GM18907 (cell line): ENCODE measurements at regions not wholly inside any gene's neighbourhood (a gene's known extent, or its start where the extent isn't known, plus 50 kb on each side); places are given as distances from the start of the nearest gene placed in this dataset.

Experiments used
- ATAC-seq: cut with Tn5 transposase; IDR thresholded peaks from one replicate; pipeline ENCODE4 v1.9.1; 2021; ENCODE audit warnings: mild to moderate bottlenecking, moderate library complexity; ENCODE audit not compliant: unreplicated experiment

DNA sequence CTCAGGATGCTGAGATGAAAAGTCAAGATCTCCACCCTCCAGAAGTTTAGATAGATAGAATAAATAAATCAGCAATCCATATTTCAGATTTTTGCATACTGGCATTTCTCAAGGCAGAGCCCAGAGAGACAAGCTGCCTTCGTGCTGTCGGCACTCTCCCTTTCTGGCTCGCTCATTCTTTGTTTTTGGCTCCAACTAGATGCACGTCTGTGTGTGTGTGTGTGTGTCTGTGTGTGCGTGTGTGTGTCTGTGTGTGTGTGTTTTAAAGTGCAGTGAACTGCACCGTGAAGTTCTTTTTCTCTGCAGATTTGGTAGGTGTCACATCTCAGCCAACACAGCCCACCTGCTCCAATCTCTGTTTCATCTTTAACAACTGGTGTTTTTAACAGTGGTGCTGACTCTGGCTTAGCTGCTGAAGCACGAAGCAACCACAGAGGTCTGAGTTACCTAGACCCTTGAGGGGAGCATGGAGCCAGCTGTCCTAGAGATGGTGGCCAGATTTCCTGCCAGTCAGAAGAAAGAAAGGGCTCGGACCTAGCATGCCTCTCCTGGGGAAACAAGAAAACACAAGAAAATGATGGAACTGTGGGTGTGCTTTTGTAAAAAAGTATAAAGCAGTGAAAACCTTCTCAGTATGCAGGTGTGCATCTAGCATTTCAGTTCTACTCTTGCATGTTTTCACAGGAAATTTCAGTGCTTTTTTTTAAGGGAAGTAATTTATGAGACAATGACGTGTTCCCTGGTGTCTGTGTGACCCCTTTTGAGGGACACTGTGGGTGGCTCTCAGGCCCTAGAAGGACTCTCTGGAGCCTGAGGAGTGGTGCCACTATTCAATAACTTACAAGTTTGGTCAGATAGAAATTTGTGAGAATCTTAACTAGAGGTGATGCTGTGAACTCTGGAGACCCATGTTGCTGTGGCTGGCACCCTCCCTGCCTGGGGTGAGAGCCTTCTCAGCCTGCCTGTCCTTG is 364.3 kb downstream of the RNF144A start:
- no peak for ATAC-seq

DNA sequence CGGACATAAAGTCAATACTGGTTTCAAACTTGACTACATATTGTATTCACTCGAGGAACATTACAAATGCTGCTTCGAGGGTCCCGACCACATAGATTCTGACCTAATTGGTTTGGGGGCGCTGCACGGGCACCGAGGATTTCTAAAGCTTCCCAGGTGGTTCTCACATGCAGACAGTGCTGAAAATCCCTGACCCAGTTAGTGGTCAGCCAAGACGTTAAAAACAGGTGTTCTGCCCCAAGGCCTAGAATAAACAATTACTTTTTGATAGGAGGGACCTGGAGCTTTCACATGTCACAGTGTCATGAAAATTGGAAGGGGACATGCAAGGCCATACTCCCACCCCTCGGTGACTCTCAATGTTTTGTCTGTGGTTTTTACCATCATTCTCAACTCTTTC is 368.9 kb downstream of the RNF144A start:
- no peak for ATAC-seq

DNA sequence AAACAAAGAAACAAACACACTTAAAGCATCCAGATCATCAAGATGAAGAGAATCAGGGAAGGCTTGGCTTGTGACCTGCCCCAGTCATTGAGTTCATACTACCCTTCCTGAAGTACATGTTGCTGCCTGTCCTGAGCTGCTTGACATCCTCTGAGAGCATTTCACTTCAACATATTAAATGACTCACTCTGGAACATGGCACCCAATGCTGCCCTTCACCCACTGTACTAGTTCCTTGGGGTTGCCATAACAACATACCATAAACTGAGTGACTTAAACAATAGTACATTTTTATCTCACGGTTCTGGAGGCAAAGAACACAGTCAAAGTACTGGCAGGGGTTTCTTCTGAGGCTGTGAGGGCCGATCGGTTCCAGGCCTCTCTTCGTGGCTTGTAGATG is 371.3 kb downstream of the RNF144A start:
- no peak for ATAC-seq

DNA sequence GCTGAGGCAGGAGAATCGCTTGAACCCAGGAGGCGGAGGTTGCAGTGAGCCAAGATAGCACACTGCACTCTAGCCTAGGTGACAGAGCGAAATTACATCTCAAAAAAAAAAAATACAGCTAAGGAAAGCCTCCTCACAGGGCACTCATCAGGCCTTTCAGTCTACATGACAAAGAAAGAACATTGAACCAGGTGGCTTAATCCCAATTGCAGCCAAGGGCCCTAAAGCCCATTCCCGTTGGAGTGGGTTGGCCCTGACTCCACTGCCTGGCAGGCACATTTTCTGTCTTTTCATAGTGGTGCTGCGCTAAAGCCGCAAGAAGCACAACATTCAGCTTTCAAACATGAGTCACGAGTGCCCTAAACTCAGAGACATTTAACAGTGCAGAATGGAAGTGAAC is 372.5 kb downstream of the RNF144A start:
- no peak for ATAC-seq

DNA sequence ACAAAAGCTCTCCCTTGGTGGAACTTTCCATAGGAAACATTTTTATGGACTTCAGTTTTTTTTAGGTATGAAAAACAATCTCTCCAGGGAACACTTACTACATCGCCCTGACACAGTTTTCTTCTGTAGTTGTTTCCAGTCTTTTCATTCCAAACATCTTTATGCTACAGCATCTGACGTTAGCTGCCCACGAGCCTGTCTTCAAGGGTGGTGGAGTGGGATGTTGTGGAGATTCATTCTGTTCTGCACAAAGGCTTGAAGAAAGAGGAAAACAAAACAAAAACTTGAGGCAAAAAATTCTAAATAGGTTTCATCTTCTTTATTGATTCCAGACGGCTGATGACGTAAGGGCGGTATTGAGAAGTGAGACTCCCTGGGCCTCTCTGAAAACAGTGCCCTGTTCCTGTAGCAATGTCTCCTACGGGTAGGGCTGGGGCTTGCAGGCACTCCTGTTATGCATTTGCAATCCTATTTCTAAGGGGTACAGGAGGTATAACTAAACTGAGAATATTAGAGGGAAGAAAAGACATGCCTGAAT is 375.0 kb downstream of the RNF144A start:
- ATAC-seq, result no peak

DNA sequence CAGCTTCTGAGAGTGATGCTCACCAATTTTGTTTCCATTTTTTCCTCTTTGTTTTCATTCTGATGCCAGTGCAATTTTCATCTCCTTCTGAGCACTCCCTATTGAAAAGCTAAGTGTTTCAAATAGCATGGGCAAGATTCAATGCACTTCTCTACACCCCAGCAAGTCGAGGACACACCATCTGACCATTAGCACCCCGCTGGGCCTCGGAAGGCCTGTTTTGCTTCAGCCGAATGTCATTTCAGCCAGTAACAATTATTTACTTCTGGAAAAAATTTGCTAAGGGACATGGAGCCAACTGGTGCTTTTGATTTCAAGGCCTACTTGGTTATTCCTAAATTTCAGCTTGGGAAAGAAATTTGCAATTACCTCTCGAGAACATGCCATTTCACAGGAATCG is 392.4 kb downstream of the RNF144A start:
- no peak for ATAC-seq

DNA sequence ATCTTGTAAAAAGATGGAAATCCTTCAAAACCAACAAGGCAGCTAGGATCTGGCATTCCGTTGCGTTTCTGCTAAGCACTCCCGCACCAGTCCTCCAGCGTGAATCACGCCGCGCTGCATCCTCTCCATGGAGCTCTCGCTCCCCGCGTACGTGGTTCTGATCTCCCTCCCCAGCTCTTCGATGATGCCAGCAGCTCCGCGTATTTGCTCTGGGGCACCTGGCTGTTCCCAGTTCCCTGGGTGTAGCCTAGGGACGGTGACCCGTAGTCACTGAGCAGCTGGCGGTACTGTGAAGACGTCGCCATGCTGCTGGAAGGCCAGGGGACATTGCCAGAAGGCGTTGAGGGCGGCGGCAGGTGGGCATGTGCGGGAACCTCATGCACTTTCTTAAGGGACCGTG is 407.5 kb downstream of the RNF144A start:
- ATAC-seq, result no peak

DNA sequence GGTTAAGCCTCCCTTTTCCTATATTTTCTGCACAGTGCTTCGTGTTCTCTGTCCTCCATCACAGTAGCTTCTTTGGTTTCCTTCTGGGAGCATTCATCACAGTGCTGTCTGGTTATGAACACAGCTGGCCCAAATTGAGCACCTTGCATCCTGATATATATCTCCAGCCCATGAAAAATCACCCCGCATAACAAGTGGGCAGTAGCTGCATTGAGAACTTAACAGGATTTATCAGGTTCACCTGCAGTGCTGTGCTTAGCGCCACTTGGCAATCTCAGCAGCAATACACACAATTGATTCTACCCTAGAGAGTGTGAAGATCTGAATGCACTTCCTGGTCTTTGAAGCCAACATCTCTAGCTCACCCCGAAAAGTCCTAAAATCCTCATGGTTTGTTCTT is 408.0 kb downstream of the RNF144A start:
- ATAC-seq, result no peak

DNA sequence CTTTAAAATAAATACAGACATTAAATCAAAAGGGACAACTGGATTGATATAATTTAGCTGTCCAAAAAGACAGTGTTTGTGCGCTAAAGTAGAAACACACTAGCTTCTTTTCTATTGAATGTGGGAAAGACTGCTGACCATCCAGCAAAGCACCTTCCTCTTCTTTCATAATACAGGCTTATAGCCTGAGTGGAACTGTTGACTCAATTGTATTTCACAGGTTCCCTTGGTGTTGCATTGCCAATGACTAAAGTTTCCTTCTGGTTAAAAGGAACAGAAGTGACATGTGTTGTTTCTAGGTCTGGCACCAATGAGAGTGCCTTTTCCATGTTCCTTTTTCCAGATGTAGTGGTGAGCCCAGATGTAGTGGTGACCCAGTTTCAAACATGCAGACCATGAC is 412.3 kb downstream of the RNF144A start:
- ATAC-seq, result no peak

DNA sequence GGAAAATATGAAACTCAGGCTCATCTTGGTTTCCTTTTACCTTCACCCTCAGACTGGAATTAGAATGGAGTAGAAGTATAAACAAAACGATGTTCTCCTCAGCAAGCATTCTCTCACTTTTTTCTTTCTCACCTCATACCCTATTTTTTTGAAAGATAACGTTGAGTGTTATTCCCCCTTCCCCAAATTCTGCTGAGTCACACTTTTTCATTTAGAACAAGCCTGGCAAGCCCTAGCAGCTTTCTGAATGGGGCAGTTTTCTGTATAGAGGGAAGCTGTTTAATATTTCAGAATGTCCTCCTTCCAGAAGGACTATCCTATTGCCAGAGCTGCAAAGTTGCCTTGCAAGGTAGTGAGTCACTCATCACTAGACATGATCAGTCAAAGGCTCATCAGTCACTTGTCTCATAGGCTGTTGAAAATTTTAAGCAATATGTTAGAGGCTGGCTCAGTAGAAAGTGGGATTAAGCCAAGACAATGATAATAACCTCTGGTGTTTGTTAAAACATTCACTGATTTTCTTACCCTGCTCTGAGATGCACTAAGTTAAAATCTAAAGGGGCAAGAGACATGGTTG is 416.1 kb downstream of the RNF144A start:
- ATAC-seq, result no peak

DNA sequence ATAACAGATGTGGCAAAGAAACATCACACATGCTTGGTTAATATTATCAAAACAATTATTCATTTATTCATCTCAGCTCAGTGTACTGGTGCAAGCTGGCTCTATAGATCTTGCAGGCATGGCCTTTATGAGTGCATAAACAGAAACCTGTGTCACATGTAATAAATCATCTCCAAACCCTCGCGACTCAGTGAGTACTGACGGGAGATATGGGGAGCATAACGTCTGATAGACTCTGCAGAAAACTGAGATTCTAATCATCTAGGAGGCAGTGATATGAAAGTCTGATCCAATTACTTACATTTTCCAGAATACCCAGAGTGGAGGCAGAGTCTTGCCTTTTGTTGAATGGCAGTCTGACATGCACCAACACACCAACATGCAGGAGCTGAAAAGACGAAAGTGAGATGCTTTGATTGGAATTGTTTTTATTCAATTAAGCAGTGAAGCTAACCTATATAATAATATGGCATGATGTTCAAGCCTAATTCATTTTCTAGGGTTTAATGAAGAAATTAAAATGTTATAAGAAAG is 416.8 kb downstream of the RNF144A start:
- no peak for ATAC-seq

DNA sequence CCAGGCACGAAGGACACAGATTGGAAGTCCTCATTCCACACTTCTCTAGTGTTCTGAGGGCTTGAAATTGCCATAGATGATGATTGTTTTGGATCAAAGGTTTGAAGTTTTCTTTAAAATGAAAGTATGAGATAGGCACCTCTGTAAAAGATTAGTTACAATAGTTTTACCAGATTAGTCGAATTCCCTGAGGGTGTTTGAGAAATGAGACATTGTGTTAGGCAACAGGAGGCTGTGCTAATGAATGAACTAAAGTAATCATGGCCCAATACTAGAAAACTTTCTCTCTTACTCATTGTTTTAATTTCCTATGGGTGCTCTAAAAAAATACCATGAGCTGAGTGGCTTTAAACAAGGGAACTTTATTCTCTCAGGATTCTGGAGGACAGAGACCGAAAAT is 421.7 kb downstream of the RNF144A start:
- ATAC-seq, result no peak

DNA sequence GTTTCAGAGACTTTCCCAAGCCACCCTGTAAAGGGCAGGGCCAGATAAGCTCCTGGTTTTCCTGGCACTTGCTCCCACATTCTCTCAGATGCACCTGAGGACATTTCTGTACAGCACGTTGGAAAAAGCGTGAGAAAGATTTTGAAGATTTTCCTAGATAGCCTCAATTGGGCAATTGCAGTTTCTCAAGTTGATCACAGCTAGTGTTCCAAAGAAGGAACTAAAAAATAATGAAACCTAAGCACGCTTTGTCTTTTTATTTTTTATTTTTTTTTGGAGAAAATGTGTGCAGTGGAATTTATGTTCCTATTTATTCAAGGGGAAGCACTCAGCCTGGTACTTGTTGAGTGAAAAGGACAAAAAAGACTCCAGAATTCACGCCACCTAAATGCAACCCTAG is 429.1 kb downstream of the RNF144A start:
- no peak for ATAC-seq

DNA sequence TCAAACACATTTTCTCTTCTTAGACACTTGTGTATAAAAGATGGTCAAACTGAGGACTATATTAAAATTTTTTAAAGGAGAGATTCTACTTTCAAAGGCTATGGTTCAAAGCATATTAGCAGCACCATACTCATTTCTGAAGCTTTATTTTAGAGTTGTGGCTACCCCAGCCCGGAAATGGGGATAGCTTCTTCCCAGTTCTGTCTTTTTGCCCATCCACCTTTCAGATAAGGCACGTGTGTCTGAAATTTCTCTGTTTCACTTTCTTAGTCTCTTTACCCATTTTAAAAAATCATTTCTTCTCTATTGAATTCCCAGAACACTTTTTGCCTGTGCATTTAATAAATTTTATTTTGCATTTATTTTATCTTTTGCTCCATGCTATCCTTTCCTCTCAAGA is 431.5 kb downstream of the RNF144A start:
- ATAC-seq, result no peak

DNA sequence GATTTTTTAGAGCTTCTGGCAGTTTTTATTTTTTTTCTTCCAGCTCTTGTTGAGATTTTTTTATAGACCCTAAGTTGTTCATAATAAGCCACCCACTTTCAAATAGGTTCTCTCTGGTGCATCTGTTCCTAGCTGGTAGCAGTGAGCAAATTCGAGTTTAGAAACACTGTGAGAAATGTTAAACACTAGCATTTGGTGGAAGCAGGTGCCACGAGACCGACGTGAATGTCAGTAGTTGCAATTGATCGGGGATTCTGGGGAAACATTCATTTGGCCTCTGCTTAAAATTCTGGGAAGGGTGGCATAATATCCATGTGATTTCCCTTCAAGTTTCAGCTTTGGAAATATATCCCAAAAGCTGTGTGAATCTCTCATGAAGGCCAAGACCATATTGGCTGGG is 435.0 kb downstream of the RNF144A start:
- ATAC-seq, result no peak

DNA sequence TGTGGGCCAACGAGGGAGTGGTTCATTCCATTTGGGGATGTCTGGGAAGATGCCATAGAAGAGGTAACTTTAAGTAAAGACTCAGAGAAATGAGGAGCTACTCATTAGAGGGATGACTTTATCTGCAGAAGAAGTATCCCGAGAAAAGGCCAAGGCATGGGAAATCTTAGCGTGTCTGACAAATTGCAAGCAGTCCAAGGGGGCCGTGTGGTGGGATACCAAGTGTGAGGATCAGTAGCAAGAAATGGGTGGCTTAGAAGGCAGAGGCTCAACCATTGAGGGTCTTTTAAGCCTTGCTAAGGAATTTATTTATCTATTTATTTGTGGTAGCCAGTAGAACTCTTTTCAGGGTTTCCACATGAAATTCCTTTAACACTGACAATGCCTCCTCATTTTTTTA is 436.4 kb downstream of the RNF144A start:
- no peak for ATAC-seq

DNA sequence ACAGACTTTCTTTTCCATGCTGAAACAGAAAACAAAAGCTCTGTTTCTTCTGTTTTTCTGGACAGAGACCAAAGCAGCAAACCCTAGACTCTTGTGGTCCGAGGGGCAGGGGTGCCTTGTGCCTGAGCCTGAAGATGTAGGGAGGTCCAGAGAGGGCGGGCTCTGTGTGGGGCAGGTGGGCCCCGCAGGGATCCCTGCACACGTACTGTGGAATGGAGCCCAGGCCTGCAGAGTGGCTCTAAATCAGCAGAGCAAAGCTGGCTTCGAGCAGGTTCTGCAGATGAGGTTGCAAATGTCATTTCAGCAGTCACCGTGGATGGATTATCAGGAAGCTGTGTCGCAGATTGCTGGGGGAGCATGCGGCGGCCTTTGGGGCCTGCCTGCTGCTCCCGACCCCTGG is 438.6 kb downstream of the RNF144A start:
- ATAC-seq, result no peak

DNA sequence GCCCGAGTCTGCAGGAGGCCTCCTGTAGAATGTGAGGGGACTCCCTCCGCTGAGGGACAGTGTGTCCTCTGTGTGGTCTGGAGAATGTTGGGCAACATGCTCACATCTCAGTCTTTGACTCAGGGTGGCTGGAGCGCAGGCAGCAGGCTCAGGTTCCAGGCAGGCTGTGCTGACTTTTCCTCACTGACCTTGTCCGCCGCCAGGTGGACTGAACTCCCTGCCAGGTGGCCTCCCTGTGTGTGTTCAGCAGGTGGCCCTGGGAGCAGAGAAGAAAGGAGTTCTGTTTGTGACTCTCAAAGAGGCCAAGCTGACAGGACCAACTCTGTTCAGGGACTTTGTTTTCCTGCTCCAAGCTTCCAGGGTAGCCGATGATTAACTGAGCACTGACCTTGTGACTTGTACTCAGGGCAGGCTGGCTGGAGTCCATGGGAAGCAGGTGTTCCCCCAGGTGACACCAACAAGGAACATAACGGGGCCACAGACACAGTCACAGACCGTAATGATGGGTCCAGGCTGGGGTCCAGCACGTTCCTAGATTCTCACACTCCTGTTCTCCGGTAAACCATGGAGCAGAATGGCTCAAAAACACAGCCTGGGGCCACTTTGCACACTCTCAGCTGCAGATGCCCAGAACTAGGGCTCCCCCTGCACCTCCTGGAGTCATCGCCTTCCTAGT is 439.8 kb downstream of the RNF144A start:
- ATAC-seq, result no peak

DNA sequence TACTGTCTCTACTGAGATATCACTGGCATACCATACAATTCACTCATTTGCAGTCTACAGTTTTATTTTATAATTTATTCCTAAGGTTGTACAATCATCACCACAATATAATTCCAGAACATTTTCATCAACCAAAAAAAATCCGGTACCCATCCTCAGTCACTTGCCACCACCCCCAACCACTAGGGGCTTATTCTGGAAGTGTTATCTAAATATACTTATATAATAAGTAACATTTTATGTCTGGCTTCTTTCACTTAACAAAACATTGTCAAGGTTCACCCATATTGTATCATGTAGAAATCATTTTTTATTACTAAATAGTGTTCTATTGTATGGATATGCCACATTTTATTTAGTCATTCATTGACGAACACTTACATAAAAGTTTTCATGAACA is 440.8 kb downstream of the RNF144A start:
- ATAC-seq, result no peak

DNA sequence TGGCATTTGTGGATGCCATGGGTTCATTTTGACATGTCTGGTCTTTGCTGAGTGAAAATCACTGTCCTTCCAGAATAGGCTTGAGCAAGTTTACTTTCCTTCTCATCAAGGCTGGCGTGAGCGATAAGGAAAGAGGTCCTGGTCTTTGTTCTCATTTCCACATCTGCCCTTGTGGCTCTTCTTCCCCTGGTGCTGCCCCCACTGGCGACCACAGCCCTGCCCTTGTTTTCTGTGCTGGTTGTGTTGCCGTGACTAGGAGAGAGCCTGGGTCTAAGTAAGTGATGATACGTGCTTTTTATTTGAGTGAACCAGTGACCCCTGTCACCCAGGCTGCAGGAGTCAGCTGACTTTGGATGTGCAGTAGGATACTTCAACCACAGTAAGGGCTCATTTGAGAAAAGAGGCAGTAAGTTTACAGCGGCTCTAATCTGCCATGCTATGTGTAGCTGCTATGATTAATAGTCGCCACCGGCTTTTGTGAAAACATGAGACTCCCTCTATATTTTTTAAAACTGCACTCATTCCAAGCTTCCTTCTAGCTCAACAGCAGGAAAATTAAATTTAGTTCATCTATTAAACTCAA is 441.7 kb downstream of the RNF144A start:
- no peak for ATAC-seq

DNA sequence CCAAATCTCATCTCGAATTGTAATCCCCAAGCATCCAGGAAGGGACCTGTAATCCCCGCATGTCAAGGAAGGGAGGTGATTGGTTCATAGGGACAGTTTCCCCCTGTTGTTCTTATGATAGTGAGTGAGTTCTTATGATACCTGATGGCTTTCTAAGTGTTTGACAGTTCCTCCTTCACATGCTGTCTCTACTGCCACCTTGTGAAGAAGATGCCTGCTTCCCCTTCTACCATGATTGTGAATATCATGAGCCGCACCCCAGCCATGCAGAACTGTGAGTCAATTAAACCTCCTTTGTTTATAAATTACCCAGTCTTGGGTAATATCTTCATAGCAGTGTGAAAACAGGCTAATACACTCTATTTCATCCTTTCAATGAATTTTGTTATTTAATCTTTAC is 446.7 kb downstream of the RNF144A start:
- ATAC-seq, result no peak
